IMR-90 (cell line): ENCODE measurements at regions not wholly inside any gene's neighbourhood (a gene's known extent, or its start where the extent isn't known, plus 50 kb on each side); places are given as distances from the start of the nearest gene placed in this dataset.

ENCODE experiments used
- ATAC-seq: fragments of 200-7000 bp; cut with Tn5 transposase; 2 replicates; pipeline ENCODE4 v1.9.1; 2020; ENCODE audit warnings: low read depth, mild to moderate bottlenecking, moderate library complexity
- BruUV-seq: library from RNA; stranded (reverse); fragments of 400-500 nt; replicated peaks from 2 replicates; lab custom pipeline; 2021; lab: Mats Ljungman, UMichigan
- CTCF ChIA-PET: fragments of 300-600 bp; formaldehyde crosslinking; extraction: SDS; loops from one replicate; lab custom pipeline; 2021; ENCODE audit warnings: antibody characterized with exemption; lab: Yijun Ruan, JAX
- POLR2A ChIA-PET: fragments of 300-600 bp; sonication (Branson Sonifier 250); formaldehyde crosslinking; loops from one replicate; lab custom pipeline; 2022; ENCODE audit warnings: antibody characterized with exemption; ENCODE audit not compliant: unreplicated experiment; lab: Charles Lee
- DNase-seq: peaks from one replicate; pipeline ENCODE4 v3.0.0; 2013
- H2AFZ ChIP-seq: replicated peaks from 2 replicates; pipeline ENCODE3; 2013; ENCODE audit warnings: low read length, mild to moderate bottlenecking; ENCODE audit not compliant: poor library complexity
- H2AK5ac ChIP-seq: 2 replicates; pipeline ENCODE4 v1.6.1; 2013; ENCODE audit warnings: low read depth, low read length, inconsistent platforms
- H2AK9ac ChIP-seq: replicated peaks from 2 replicates; pipeline ENCODE3; 2013; ENCODE audit warnings: mild to moderate bottlenecking, low read depth, low read length, moderate library complexity; ENCODE audit not compliant: poor library complexity
- H2BK120ac ChIP-seq: 2 replicates; pipeline ENCODE4 v1.6.1; 2013; ENCODE audit warnings: low read depth, low read length, inconsistent platforms
- H2BK15ac ChIP-seq: 3 replicates; pipeline ENCODE4 v1.6.1; 2013; ENCODE audit warnings: low read depth, low read length, inconsistent platforms
- H2BK20ac ChIP-seq: 2 replicates; pipeline ENCODE4 v1.6.1; 2013; ENCODE audit warnings: low read depth, mild to moderate bottlenecking, inconsistent platforms, low read length, moderate library complexity
- H2BK5ac ChIP-seq: 2 replicates; pipeline ENCODE4 v1.6.1; 2013; ENCODE audit warnings: mild to moderate bottlenecking, low read depth, low read length, inconsistent platforms; ENCODE audit not compliant: poor library complexity, severe bottlenecking
- H3K14ac ChIP-seq: replicated peaks from 2 replicates; pipeline ENCODE4 v1.6.1; 2013; ENCODE audit warnings: low read depth, low read length, inconsistent platforms
- H3K18ac ChIP-seq: 2 replicates; pipeline ENCODE4 v1.6.1; 2013; ENCODE audit warnings: low read depth, low read length, control low read depth
- H3K23ac ChIP-seq: 2 replicates; pipeline ENCODE4 v1.6.1; 2013; ENCODE audit warnings: low read depth, low read length, inconsistent platforms
- H3K27ac ChIP-seq: 2 replicates; pipeline ENCODE4 v1.5.1; 2013; ENCODE audit warnings: mild to moderate bottlenecking, control low read depth, low read length; ENCODE audit not compliant: insufficient read depth
- H3K27me3 ChIP-seq: 2 replicates; pipeline ENCODE4 v1.6.1; 2013; ENCODE audit warnings: low read length; ENCODE audit not compliant: control insufficient read depth, insufficient read depth
- H3K36me3 ChIP-seq: 2 replicates; pipeline ENCODE4 v1.6.1; 2013; ENCODE audit warnings: low read length, mixed read lengths; ENCODE audit not compliant: control insufficient read depth, insufficient read depth
- H3K4ac ChIP-seq: 2 replicates; pipeline ENCODE4 v1.6.1; 2013; ENCODE audit warnings: low read depth, low read length, inconsistent platforms
- H3K4me1 ChIP-seq: 2 replicates; pipeline ENCODE4 v1.6.1; 2013; ENCODE audit warnings: low read length, mixed read lengths; ENCODE audit not compliant: control insufficient read depth, insufficient read depth
- H3K4me2 ChIP-seq: 2 replicates; pipeline ENCODE4 v1.6.1; 2013; ENCODE audit warnings: low read depth, mild to moderate bottlenecking, control low read depth, low read length, moderate library complexity
- H3K4me3 ChIP-seq: 2 replicates; pipeline ENCODE4 v1.5.1; 2013; ENCODE audit warnings: low read depth, mild to moderate bottlenecking, control low read depth, low read length, moderate library complexity; ENCODE audit not compliant: insufficient read depth
- H3K56ac ChIP-seq: 2 replicates; pipeline ENCODE4 v1.6.1; 2013; ENCODE audit warnings: low read length, inconsistent platforms; ENCODE audit not compliant: insufficient read depth; ENCODE audit errors: extremely low read depth
- H3K79me1 ChIP-seq, 2 experiments: 2 replicates each; pipeline ENCODE4 v1.6.1; 2013; ENCODE audit warnings: low read length in 2 of 2, inconsistent platforms in 1 of 2, low read depth in 1 of 2
- H3K9ac ChIP-seq: 2 replicates; pipeline ENCODE4 v1.6.1; 2013; ENCODE audit warnings: low read depth, low read length, control low read depth
- H3K9me1 ChIP-seq: 2 replicates; pipeline ENCODE4 v1.6.1; 2013; ENCODE audit warnings: low read length, inconsistent platforms; ENCODE audit not compliant: insufficient read depth
- H3K9me3 ChIP-seq: 2 replicates; pipeline ENCODE4 v1.6.1; 2013; ENCODE audit warnings: low read length; ENCODE audit not compliant: control insufficient read depth, insufficient read depth
- H4K20me1 ChIP-seq: 2 replicates; pipeline ENCODE4 v1.6.1; 2013; ENCODE audit warnings: low read length, inconsistent platforms; ENCODE audit not compliant: insufficient read depth
- H4K5ac ChIP-seq: 2 replicates; pipeline ENCODE4 v1.6.1; 2013; ENCODE audit warnings: mild to moderate bottlenecking, low read depth, low read length, control low read depth
- H4K8ac ChIP-seq, 2 experiments: 2 replicates each; pipeline ENCODE4 v1.6.1; 2013; ENCODE audit warnings: low read depth in 2 of 2, low read length in 2 of 2, control low read depth in 1 of 2, inconsistent platforms in 1 of 2
- H4K91ac ChIP-seq: 2 replicates; pipeline ENCODE4 v1.6.1; 2013; ENCODE audit warnings: low read depth, low read length, inconsistent platforms; ENCODE audit not compliant: insufficient read depth
- BHLHE40 ChIP-seq: fragments of 150-350 bp; IDR thresholded peaks from 2 replicates; pipeline ENCODE4 v1.6.1; 2016; ENCODE audit warnings: mild to moderate bottlenecking, low read depth, low read length
- CEBPB ChIP-seq: IDR thresholded peaks from 2 replicates; pipeline ENCODE4 v1.6.1; 2012; ENCODE audit warnings: low read depth, low read length, improper control_type of control experiment
- CHD1 ChIP-seq: IDR thresholded peaks from 2 replicates; pipeline ENCODE4 v1.6.1; 2012; ENCODE audit warnings: low read depth, low read length, improper control_type of control experiment
- CTCF ChIP-seq: conservative IDR thresholded peaks from 2 replicates; pipeline ENCODE4 v1.5.1; 2012; ENCODE audit warnings: mild to moderate bottlenecking, low read depth, low read length, improper control_type of control experiment
- ELK1 ChIP-seq: fragments of 150-350 bp; IDR thresholded peaks from 2 replicates; pipeline ENCODE4 v1.6.1; 2016; ENCODE audit warnings: low read depth, mild to moderate bottlenecking, low read length, moderate library complexity, borderline replicate concordance
- FOS ChIP-seq: fragments of 150-350 bp; IDR thresholded peaks from 2 replicates; pipeline ENCODE4 v1.6.1; 2016; ENCODE audit warnings: low read depth, low read length
- MAFK ChIP-seq: IDR thresholded peaks from 2 replicates; pipeline ENCODE4 v1.6.1; 2012; ENCODE audit warnings: low read depth, low read length, improper control_type of control experiment
- MAZ ChIP-seq: IDR thresholded peaks from 2 replicates; pipeline ENCODE4 v1.6.1; 2012; ENCODE audit warnings: low read depth, mild to moderate bottlenecking, low read length, improper control_type of control experiment, moderate library complexity, borderline replicate concordance
- MXI1 ChIP-seq: IDR thresholded peaks from 2 replicates; pipeline ENCODE4 v1.6.1; 2012; ENCODE audit warnings: low read depth, mild to moderate bottlenecking, low read length, moderate library complexity, borderline replicate concordance
- NFE2L2 ChIP-seq: fragments of 150-350 bp; IDR thresholded peaks from 2 replicates; pipeline ENCODE4 v1.6.1; 2016; ENCODE audit warnings: low read depth, mild to moderate bottlenecking, low read length
- POLR2A ChIP-seq: IDR thresholded peaks from 2 replicates; pipeline ENCODE4 v1.6.1; 2012; ENCODE audit warnings: mild to moderate bottlenecking, low read depth, low read length
- RAD21 ChIP-seq: IDR thresholded peaks from 2 replicates; pipeline ENCODE4 v1.6.1; 2012; ENCODE audit warnings: low read length, improper control_type of control experiment
- RCOR1 ChIP-seq: IDR thresholded peaks from 2 replicates; pipeline ENCODE4 v1.6.1; 2012; ENCODE audit warnings: mild to moderate bottlenecking, low read length, improper control_type of control experiment; ENCODE audit not compliant: insufficient replicate concordance
- RFX5 ChIP-seq: IDR thresholded peaks from 2 replicates; pipeline ENCODE4 v1.8.0; 2012; ENCODE audit warnings: low read depth, mild to moderate bottlenecking, low read length, moderate library complexity
- SMC3 ChIP-seq: fragments of 150-350 bp; IDR thresholded peaks from 2 replicates; pipeline ENCODE4 v1.6.1; 2016; ENCODE audit warnings: low read depth, mild to moderate bottlenecking, antibody characterized with exemption, low read length, moderate library complexity
- USF2 ChIP-seq: fragments of 150-350 bp; IDR thresholded peaks from 2 replicates; pipeline ENCODE4 v1.6.1; 2017; ENCODE audit warnings: mild to moderate bottlenecking, antibody characterized with exemption, low read length, low read depth
- WGBS, 2 experiments: methylation state at CpG; one replicate each; pipeline versions ENCODE4 v1.1.5 to v1.1.7; 2013; ENCODE audit warnings: missing lambda C conversion rate in 2 of 2; ENCODE audit not compliant: insufficient read length in 1 of 2; ENCODE audit errors: extremely low coverage in 2 of 2; 5-methylcytosine and 5-hydroxymethylcytosine counted together
- dilution Hi-C: fragments of 300-500 bp; cut with HindIII; formaldehyde crosslinking; loops from one replicate; pipeline ENCODE4 v1.14.3; 2018; ENCODE audit warnings: low sequenced_read_pairs; ENCODE audit not compliant: unreplicated experiment
- in situ Hi-C: fragments of 300-500 bp; cut with MboI; formaldehyde crosslinking; loops from 3 replicates; pipeline ENCODE4 v1.14.3; 2019; ENCODE audit warnings: low sequenced_read_pairs, inconsistent platforms, mixed read lengths
- intact Hi-C: fragments of 100-400 bp; cut with micrococcal nuclease; formaldehyde crosslinking; loops from 2 replicates; pipeline ENCODE4 v1.10.0; 2022

GRCh38 chr2:35522450-35522849 lies 833.1 kb upstream of the CRIM1 start:
- Histone ChIP-seq H4K20me1 (no peaks in the 10 kb centered on the region), H2BK5ac (no peak overlapping the region), H2BK120ac (no peak overlapping the region), H4K8ac (no peak overlapping the region), H3K4me1 (no peaks in the 10 kb centered on the region), H3K27ac (no peak overlapping the region), H4K5ac (no peak overlapping the region), H3K4me2 (no peak overlapping the region), H4K91ac (no peak overlapping the region), H3K36me3 (no peaks in the 10 kb centered on the region), H3K4ac (no peak overlapping the region), H3K9me3 (peaks cover 15% of the 10 kb centered on the region), H3K79me1 (no peaks in the 10 kb centered on the region), H3K9me1 (no peaks in the 10 kb centered on the region), H3K9ac (no peak overlapping the region), H2BK15ac (no peak overlapping the region), H3K56ac (no peak overlapping the region), H3K23ac (no peak overlapping the region), H3K27me3 (no peaks in the 10 kb centered on the region), H3K4me3 (no peak overlapping the region), H3K18ac (no peak overlapping the region), H2AK5ac (no peak overlapping the region), H3K14ac (no peak overlapping the region), H2AK9ac (no peak overlapping the region), H2BK20ac (no peak overlapping the region), H2AFZ (no peak overlapping the region)
- POLR2A ChIA-PET, result no interaction called here
- TF ChIP-seq ELK1 (no peak), CHD1 (no peak), MAZ (no peak), MAFK (no peak), FOS (no peak), USF2 (no peak), CTCF (no peak), NFE2L2 (no peak), SMC3 (no peak), MXI1 (no peak), RCOR1 (no peak), CEBPB (no peak), RAD21 (no peak), BHLHE40 (no peak), POLR2A (no peak), RFX5 (no peak)
- in situ Hi-C loops (no loop called here), intact Hi-C loops (no loop called here), dilution Hi-C loops (no loop called here)
- CTCF ChIA-PET, result no interaction called here
- DNase-seq, result no peak
- ATAC-seq, result no peak
- no CpG with 5 or more reads among the region's 3 CpGs for WGBS, 2 experiments
- no TSS peak for BruUV-seq
